ENCODE measurements at regions not wholly inside any gene's neighbourhood (a gene's known extent, or its start where the extent isn't known, plus 50 kb on each side); places are given as distances from the start of the nearest gene placed in this dataset.
"Not testable (repeated sequence)": the region's sequence is repeated elsewhere in the genome, so short reads cannot be mapped to it uniquely, and the experiment has no call there.

- no peak for DNase-seq
Observed at GRCh38 chr6:3617681-3618311, 133.7 kb downstream of the PXDC1 start.

GRCh38 chr6:3617192-3617631 is 134.3 kb downstream of the PXDC1 start:
- no peak for DNase-seq

GRCh38 chr6:3616565-3617176 is 134.8 kb downstream of the PXDC1 start:
- DNase-seq = no peak

- DNase-seq = no peak
Observed at GRCh38 chr6:3615391-3616380, 135.8 kb downstream of the PXDC1 start.

- no peak for DNase-seq
Observed at GRCh38 chr6:3614918-3615317, 136.6 kb downstream of the PXDC1 start.

GRCh38 chr6:3613565-3613964 is 137.9 kb downstream of the PXDC1 start:
- not testable (repeated sequence) for DNase-seq

- no peak for DNase-seq
Observed at GRCh38 chr6:3612341-3613041, 139.0 kb downstream of the PXDC1 start.

- DNase-seq = no peak
Observed at GRCh38 chr6:3610921-3611320, 140.6 kb downstream of the PXDC1 start.

- DNase-seq = no peak
Observed at GRCh38 chr6:3610206-3610605, 141.3 kb downstream of the PXDC1 start.

GRCh38 chr6:3609388-3609787 is 142.1 kb downstream of the PXDC1 start:
- DNase-seq = no peak

- no peak for DNase-seq
Observed at GRCh38 chr6:3608159-3608558, 143.4 kb downstream of the PXDC1 start.

- DNase-seq = no peak
Observed at GRCh38 chr6:3607599-3607998, 143.9 kb downstream of the PXDC1 start.

GRCh38 chr6:3607171-3607570 is 144.3 kb downstream of the PXDC1 start:
- DNase-seq = no peak

- no peak for DNase-seq
Observed at GRCh38 chr6:3603340-3604130, 146.7 kb upstream of the SLC22A23 start.

GRCh38 chr6:3601570-3601969 is 144.7 kb upstream of the SLC22A23 start:
- DNase-seq = no peak

- no peak for DNase-seq
Observed at GRCh38 chr6:3597500-3598064, 140.7 kb upstream of the SLC22A23 start.

- DNase-seq = no peak
Observed at GRCh38 chr6:3596766-3597165, 139.9 kb upstream of the SLC22A23 start.

- DNase-seq = no peak
Observed at GRCh38 chr6:3594201-3594600, 137.4 kb upstream of the SLC22A23 start.

- DNase-seq = no peak
Observed at GRCh38 chr6:3593161-3593560, 136.3 kb upstream of the SLC22A23 start.

GRCh38 chr6:3592371-3592941 is 135.6 kb upstream of the SLC22A23 start:
- no peak for DNase-seq

GRCh38 chr6:3591970-3592369 is 135.1 kb upstream of the SLC22A23 start:
- DNase-seq = no peak

Measured in hippocampal formation (tissue), 2 donors.